B cell (primary cell): ENCODE measurements at regions not wholly inside any gene's neighbourhood (a gene's known extent, or its start where the extent isn't known, plus 50 kb on each side); places are given as distances from the start of the nearest gene placed in this dataset.

ENCODE experiments used
- EZH2 ChIP-seq: IDR thresholded peaks from 2 replicates; pipeline ENCODE4 v1.6.1; 2012; ENCODE audit warnings: borderline replicate concordance, low read depth, mild to moderate bottlenecking, moderate library complexity, low read length; ENCODE audit not compliant: insufficient read depth, poor library complexity, severe bottlenecking
- TF ChIP-seq, protein P1 (sequence below): fragments of 200-600 bp; IDR thresholded peaks from one replicate; pipeline ENCODE4 v1.8.0; 2022; ENCODE audit warnings: antibody characterized with exemption, mild to moderate bottlenecking

DNA sequence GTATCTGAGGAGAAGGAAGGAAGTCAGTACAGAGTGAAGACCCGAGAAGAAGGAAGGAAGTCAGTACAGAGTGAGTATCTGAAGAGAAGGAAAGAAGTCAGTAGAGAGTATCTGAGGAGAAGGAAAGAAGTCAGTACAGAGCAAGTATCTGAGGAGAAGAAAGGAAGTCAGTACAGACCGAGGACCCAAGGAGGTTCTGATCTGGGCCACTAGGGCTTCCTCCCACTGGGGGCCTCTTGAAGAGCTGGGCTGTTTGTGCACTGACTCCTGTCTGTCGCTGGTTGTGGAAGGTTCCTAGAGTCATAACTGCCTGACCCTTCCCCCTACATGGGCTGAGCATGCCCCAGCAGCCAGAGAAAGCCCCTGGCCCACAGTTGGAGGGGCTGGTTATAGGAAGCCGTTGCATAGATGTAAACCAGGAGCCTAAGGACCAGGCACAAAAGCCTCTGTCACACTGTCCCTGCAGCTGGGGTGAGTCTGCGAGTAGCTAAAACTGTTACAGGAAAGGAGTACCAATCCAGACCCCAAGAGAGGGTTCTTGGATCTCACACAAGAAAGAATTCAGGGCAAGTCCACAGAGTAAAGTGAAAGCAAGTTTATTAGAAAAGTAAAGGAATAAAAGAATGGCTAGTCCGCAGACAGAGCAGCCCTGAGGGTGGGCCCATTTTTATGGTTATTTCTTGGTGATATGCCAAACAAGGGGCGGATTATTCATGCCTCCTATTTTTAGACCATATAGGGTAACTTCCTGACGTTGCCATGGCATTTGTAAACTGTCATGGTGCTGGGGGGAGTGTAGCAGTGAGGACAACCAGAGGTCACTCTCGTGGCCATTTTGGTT lies 395.9 kb downstream of the PREX1 start:
- TF ChIP-seq, protein P1, sequence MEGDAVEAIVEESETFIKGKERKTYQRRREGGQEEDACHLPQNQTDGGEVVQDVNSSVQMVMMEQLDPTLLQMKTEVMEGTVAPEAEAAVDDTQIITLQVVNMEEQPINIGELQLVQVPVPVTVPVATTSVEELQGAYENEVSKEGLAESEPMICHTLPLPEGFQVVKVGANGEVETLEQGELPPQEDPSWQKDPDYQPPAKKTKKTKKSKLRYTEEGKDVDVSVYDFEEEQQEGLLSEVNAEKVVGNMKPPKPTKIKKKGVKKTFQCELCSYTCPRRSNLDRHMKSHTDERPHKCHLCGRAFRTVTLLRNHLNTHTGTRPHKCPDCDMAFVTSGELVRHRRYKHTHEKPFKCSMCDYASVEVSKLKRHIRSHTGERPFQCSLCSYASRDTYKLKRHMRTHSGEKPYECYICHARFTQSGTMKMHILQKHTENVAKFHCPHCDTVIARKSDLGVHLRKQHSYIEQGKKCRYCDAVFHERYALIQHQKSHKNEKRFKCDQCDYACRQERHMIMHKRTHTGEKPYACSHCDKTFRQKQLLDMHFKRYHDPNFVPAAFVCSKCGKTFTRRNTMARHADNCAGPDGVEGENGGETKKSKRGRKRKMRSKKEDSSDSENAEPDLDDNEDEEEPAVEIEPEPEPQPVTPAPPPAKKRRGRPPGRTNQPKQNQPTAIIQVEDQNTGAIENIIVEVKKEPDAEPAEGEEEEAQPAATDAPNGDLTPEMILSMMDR: no peak
- TF ChIP-seq EZH2: no peak
